ENCODE measurements at regions not wholly inside any gene's neighbourhood (a gene's known extent, or its start where the extent isn't known, plus 50 kb on each side); places are given as distances from the start of the nearest gene placed in this dataset.
"Not testable (repeated sequence)": the region's sequence is repeated elsewhere in the genome, so short reads cannot be mapped to it uniquely, and the experiment has no call there.

DNA sequence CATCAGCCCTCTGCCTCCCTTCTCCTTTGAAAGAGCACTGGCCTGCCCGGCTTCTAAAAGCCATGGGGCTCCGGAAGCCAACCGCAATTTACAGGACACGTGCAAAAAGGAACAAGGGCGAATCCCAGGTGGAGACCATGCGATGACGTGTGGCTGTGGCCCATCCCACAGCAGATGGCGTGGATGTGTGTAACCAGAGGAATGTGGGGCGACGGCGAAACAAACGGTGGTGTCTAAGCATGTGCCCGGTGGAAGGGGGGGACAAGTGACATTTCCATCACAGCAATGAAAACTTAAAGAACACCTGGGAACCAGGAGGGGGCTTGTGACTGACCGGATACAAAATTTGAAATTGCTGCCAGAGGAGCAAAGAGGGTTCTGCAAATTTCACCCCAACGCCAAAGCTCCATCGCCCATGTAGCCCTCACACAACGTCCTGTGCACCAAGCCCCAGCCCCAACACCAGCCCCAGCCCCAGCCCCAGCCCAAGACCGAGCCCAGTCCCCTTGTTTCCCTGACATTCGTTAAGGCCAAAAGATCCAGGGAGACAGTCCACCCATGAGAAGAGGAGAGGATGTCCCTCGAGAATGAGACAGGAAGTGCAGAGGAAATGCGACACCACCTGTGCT lies 159.7 kb upstream of the ZNF337 start:
- no peak for FAIRE-seq
- TF ChIP-seq, protein P1, sequence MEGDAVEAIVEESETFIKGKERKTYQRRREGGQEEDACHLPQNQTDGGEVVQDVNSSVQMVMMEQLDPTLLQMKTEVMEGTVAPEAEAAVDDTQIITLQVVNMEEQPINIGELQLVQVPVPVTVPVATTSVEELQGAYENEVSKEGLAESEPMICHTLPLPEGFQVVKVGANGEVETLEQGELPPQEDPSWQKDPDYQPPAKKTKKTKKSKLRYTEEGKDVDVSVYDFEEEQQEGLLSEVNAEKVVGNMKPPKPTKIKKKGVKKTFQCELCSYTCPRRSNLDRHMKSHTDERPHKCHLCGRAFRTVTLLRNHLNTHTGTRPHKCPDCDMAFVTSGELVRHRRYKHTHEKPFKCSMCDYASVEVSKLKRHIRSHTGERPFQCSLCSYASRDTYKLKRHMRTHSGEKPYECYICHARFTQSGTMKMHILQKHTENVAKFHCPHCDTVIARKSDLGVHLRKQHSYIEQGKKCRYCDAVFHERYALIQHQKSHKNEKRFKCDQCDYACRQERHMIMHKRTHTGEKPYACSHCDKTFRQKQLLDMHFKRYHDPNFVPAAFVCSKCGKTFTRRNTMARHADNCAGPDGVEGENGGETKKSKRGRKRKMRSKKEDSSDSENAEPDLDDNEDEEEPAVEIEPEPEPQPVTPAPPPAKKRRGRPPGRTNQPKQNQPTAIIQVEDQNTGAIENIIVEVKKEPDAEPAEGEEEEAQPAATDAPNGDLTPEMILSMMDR (IDR thresholded peaks at IDR 0.05; ENCODE audit: insufficient read depth, low read length, severe bottlenecking): no peak
- no peak overlapping the region for H3K4me3 ChIP-seq (ENCODE audit: low read depth, low read length)
- H3K36me3 ChIP-seq (ENCODE audit: control insufficient read depth, insufficient read depth, low read length): no peaks in the 10 kb centered on the region
- peaks cover 6% of the 10 kb centered on the region for H3K27me3 ChIP-seq (ENCODE audit: control insufficient read depth, insufficient read depth, low read length)
- no peak for DNase-seq (ENCODE audit: low read depth)

DNA sequence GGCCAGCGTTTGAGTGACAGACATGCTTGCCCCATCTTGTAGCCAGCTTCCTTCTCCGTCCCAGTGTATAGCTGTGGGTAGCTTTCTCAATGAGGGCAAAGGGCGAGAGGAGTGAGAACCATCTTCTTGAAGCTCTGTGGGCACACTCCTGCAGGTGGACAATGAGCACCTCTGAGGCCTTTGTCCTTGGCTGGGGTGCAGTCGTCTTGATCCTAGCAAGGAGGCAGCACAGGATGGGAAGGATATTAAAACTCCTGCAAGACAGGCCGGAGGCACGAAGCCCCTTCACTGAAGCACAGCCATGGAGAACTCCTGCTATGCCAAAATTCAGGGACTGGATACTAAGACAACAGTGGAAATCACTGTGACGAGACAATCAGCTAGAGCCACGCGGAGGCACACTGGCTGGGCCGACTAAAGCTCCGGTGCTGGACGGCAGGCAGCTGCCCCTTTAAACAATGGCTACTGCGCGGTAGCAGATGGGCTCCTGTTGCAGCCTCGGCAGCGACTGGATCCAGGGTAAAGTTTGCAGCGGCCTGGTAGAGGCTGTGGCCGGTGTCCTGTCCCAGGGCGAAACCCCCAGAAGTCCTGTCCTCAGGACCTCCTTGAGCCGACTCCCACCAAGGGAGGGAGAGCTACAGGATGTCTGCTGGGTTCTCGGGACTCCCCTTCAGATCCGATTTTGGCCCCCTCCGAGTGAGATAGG lies 159.0 kb upstream of the ZNF337 start:
- not testable (repeated sequence) for H3K4me3 ChIP-seq (ENCODE audit: low read depth, low read length); H3K27me3 ChIP-seq (ENCODE audit: control insufficient read depth, insufficient read depth, low read length); DNase-seq (ENCODE audit: low read depth); H3K36me3 ChIP-seq (ENCODE audit: control insufficient read depth, insufficient read depth, low read length)
- FAIRE-seq: peak; percentile 62

DNA sequence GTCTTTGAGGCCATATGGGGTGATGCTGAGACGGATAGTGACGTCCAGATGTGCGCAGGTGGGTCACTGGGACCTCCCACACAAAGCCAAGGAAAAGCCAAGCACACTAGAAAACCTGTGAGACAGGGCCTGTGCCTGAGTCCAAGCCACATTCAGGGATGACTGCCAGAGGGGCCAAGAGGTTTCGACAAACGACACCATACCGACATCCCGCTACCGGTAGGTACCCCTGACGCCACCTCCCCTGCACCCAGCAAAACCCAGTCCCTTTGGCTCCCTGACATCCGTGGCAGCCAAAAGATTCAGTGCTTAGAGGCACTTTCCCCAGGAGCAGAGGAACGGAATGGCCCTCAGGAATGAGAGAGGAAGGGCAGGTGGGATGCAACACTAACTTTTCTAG lies 158.0 kb upstream of the ZNF337 start:
- H3K36me3 ChIP-seq (ENCODE audit: control insufficient read depth, insufficient read depth, low read length); H3K27me3 ChIP-seq (ENCODE audit: control insufficient read depth, insufficient read depth, low read length); H3K4me3 ChIP-seq (ENCODE audit: low read depth, low read length); FAIRE-seq; DNase-seq (ENCODE audit: low read depth): not testable (repeated sequence)

DNA sequence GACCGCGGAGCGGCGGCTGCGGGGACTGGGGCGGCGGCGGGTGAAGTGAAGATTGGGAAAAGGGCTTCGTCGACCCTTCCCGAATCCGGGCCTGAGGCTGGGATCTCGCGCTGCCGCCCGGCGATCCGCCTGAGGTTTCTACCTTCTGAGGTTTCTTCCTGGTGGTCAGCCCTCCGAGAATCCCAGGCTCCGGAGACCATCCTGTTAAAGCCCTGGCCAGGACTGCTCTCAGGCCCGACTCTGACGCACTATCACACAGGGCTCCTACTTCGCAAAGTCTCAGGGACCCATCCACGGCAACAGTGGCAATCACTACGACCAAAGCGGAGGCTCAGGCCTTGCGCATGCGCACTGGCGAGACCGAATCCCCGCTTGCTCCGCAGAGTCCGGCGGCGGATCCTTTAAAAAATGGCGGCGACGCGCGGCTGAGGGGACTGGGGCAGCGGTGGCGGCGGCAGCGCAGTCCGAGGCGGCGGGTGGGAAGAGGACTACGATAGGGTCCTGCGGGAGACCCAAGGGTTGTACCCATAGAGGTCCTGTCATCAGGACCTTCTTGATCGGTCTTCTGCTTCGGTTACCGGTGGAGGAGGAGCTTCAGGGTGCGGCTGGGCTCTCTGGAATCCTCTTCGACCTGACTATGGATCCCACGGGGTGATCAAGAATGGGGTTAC lies 157.2 kb upstream of the ZNF337 start:
- not testable (repeated sequence) for FAIRE-seq; H3K36me3 ChIP-seq (ENCODE audit: control insufficient read depth, insufficient read depth, low read length)
- peak; percentile 47 for DNase-seq (ENCODE audit: low read depth)

DNA sequence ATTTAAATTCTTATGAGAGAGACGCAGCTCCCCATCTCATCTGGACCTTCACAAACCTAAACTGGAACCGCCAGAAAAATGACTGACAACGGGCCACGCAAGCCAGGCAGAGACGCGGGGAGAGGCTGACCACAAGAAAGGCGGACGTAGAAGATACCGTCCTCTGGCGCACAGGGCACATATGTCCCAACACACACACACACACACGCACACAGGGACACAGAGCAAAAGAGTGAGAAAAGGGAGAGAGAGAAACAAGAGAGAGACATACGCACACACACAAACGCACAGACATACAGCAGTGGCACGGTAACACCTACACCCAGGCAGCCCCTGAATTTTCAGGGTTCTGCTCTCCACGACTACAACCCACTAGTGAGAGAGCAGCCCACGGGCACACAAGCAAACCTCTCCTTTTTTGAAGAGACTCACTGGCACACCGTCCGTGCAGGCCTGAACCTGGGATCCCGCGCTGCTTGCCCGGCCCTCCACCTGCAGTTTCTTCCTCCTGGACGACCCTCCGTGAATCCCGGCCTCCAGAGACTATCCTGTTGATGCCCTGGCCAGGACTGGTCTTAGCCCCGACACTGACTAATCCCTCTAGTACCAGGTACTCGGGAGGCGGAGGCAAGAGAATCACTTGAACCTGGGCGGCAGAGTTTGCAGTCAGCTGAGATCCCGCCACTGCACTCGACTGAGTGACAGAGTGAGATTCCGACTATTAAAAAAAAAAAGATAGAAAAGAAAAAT lies 156.5 kb upstream of the ZNF337 start:
- DNase-seq (ENCODE audit: low read depth); H3K36me3 ChIP-seq (ENCODE audit: control insufficient read depth, insufficient read depth, low read length); H3K27me3 ChIP-seq (ENCODE audit: control insufficient read depth, insufficient read depth, low read length); FAIRE-seq: not testable (repeated sequence)
- H3K4me3 ChIP-seq (ENCODE audit: low read depth, low read length): peak overlapping the region; percentile 42

More for the DNA sequence above, 157.2 kb upstream of the ZNF337 start:
- H3K4me3 ChIP-seq (ENCODE audit: low read depth, low read length): peak overlapping the region; percentile 42
- H3K27me3 ChIP-seq (ENCODE audit: control insufficient read depth, insufficient read depth, low read length): not testable (repeated sequence)

DNA sequence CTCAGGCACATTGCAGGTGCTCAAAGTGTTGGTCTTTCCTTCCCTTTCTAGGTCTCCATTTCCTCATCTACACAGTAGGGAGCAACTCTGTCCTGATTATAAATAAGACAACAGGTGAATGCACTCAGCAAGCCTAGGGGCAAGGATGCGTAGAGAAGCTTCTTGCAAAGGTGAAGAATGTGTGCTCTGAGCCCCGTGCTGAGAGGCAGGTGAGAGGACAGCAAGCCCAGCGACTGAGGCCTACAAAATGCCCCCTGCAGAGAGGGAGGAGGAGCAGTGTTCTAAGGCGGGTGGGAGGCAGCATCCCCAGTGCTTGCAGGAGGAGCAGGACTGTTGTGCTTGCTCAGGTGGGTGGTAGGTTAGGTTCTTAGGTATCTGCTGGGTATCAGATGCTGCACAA lies 153.5 kb upstream of the ZNF337 start:
- DNase-seq (ENCODE audit: low read depth); H3K4me3 ChIP-seq (ENCODE audit: low read depth, low read length); H3K36me3 ChIP-seq (ENCODE audit: control insufficient read depth, insufficient read depth, low read length); FAIRE-seq; H3K27me3 ChIP-seq (ENCODE audit: control insufficient read depth, insufficient read depth, low read length): not testable (repeated sequence)

DNA sequence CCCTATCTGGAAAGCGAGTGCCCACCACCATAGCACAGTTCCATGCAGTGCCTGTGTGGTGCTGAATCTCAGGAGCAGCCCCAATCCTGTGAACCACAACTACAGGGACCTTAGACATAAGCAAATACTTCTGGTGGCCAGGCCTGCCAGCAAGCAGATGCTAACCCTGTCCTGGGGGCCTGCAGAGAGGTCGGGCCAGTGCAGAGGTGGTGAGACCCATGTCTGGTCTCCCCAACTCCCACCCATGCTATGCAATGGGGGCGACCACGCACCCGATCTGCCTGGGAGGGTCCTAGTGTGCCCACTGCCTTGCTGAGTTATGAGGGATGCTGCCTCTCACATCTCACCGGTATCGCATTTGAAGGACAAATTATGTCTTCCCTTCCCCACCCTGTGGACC lies 151.6 kb upstream of the ZNF337 start:
- FAIRE-seq (no peak), DNase-seq (ENCODE audit: low read depth) (no peak)
- TF ChIP-seq, protein P1 (IDR thresholded peaks at IDR 0.05; ENCODE audit: insufficient read depth, low read length, severe bottlenecking): no peak
- Histone ChIP-seq H3K4me3 (ENCODE audit: low read depth, low read length) (no peak overlapping the region), H3K27me3 (ENCODE audit: control insufficient read depth, insufficient read depth, low read length) (no peaks in the 10 kb centered on the region), H3K36me3 (ENCODE audit: control insufficient read depth, insufficient read depth, low read length) (no peaks in the 10 kb centered on the region)

DNA sequence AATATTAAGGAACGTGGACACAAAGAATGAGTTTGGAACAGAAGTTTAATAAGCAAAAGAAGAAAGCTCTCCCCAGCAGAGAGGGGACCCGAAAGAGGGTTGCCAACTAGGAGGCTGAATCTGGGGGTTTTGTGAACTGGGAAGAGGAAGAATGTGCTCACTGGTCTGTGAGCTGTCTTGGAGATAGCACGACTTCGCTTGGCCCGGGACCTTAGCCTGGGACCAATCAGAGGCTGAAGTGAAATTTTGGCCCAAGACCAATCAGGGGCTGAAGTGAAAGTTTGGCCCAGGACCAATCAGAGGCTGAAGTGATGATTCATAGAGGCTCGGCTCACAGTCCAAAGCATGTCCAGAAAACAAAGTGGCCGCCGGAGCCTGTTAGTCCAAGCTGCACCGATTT lies 148.0 kb upstream of the ZNF337 start:
- not testable (repeated sequence) for H3K27me3 ChIP-seq (ENCODE audit: control insufficient read depth, insufficient read depth, low read length); DNase-seq (ENCODE audit: low read depth); FAIRE-seq; H3K36me3 ChIP-seq (ENCODE audit: control insufficient read depth, insufficient read depth, low read length); H3K4me3 ChIP-seq (ENCODE audit: low read depth, low read length)

DNA sequence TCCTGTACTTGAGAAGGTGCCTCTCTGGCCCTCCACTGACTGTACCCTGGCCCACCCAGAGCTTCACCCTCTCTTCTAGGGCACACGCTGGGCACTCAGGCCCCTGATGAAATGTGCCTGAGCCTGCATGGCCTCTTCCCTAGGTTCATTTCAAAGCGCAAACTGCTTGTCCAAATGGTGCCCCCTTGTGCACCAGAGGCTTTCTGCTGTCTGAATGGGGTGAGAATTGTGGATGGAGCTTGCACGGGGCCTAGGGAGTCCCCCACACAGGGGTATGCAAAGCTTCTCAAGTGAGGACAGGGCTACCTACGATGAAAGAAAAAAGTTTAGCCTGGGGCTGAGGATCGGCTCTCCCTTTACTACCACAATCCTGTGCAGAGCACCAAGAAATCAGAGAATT lies 116.9 kb upstream of the ZNF337 start:
- not testable (repeated sequence) for H3K36me3 ChIP-seq (ENCODE audit: control insufficient read depth, insufficient read depth, low read length); H3K27me3 ChIP-seq (ENCODE audit: control insufficient read depth, insufficient read depth, low read length); H3K4me3 ChIP-seq (ENCODE audit: low read depth, low read length); DNase-seq (ENCODE audit: low read depth)
- peak; percentile 18 for FAIRE-seq

DNA sequence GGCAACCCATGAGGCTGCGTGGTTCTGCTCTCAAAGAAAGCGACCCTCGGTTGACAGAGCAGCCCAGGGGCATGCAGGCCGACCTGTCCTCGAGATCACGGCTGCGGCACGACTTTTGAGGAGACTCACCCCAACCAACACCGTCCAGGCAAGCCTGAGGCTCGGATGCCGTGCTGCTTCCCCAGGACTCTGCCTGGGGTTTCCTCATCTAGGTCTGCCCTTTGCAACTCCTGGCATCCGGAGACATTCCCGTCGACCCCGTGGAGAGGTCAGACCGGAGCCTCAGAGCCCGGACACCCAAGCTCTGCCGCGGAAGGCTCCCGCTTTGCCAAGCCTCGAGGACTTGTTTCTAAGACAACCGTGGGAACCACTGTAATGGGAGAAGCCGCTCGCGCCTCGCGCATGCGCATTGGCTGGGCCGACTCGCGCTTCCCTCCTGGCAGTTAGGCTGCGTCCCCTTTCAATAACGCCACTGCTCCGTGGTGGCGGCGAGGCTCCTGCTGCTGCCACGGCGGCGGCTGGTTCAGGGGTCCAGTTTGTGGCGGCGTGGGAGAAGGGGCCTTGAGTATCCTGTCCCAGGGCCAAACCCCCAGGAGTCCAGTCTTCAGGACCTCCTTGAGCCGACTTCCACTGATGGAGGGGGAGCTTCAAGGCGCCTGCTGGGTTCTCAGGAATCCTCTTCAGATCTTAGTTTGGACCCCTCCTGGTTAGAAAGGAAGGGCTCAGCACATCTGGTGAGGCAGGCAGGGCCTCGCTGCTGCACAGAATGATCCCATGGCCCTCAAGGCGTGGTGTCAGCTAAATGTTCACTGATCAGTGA lies 101.7 kb upstream of the ZNF337 start:
- not testable (repeated sequence) for FAIRE-seq; H3K36me3 ChIP-seq (ENCODE audit: control insufficient read depth, insufficient read depth, low read length); DNase-seq (ENCODE audit: low read depth); H3K27me3 ChIP-seq (ENCODE audit: control insufficient read depth, insufficient read depth, low read length); H3K4me3 ChIP-seq (ENCODE audit: low read depth, low read length)

DNA sequence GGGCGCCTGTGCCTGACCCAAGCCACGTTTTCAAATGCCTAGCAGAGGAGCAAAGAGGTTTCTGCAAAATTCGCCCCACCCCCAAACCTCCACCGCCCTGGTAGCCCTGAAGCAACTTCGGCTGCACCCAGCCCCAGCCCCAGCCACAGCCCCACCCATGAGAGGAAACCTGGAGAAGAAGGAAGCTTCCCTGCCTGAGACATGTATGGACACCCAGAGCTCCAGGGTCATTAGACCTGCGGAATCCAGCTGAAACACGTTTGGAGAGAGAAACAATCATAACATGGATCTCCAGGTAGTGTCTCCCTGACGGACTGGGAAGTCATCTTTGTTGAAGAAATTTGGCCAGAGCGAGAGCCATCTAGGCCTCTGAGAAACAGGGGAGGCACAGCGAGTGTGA lies 100.4 kb upstream of the ZNF337 start:
- H3K36me3 ChIP-seq (ENCODE audit: control insufficient read depth, insufficient read depth, low read length); FAIRE-seq; H3K27me3 ChIP-seq (ENCODE audit: control insufficient read depth, insufficient read depth, low read length); DNase-seq (ENCODE audit: low read depth); H3K4me3 ChIP-seq (ENCODE audit: low read depth, low read length): not testable (repeated sequence)
